NCI-H524 (cell line): ENCODE measurements at regions not wholly inside any gene's neighbourhood (a gene's known extent, or its start where the extent isn't known, plus 50 kb on each side); places are given as distances from the start of the nearest gene placed in this dataset.
"Not testable (repeated sequence)": the region's sequence is repeated elsewhere in the genome, so short reads cannot be mapped to it uniquely, and the experiment has no call there.

Experiments used
- DNase-seq, 2 experiments: peaks; one replicate each; lab custom pipeline; 2025; lab: John Stamatoyannopoulos, UW

GRCh38 chr11:116666673-116667249 lies 106.0 kb downstream of the BUD13 start:
- DNase-seq, result not testable (repeated sequence)

- DNase-seq, result no peak
Measured at GRCh38 chr11:116665523-116665922, 107.3 kb downstream of the BUD13 start.

GRCh38 chr11:116661056-116661455 lies 111.7 kb downstream of the BUD13 start:
- DNase-seq, result no peak

- DNase-seq, result peak in 1 of 2 experiments; percentile 32
Measured at GRCh38 chr11:116660011-116660410, 112.8 kb downstream of the BUD13 start.

- no peak for DNase-seq
Measured at GRCh38 chr11:116658876-116659535, 113.8 kb downstream of the BUD13 start.

GRCh38 chr11:116657842-116658825 lies 114.7 kb downstream of the BUD13 start:
- peak; percentile 38 to 82 for DNase-seq

- DNase-seq, result no peak
Measured at GRCh38 chr11:116656011-116656410, 116.8 kb downstream of the BUD13 start.

- DNase-seq, result no peak
Measured at GRCh38 chr11:116654526-116654925, 118.3 kb downstream of the BUD13 start.

GRCh38 chr11:116653206-116653605 lies 119.6 kb downstream of the BUD13 start:
- DNase-seq, result no peak

GRCh38 chr11:116651737-116652237 lies 121.0 kb downstream of the BUD13 start:
- DNase-seq, result no peak

GRCh38 chr11:116651098-116651736 lies 121.6 kb downstream of the BUD13 start:
- DNase-seq, result no peak

GRCh38 chr11:116650052-116650451 lies 122.7 kb downstream of the BUD13 start:
- DNase-seq, result no peak

- DNase-seq, result no peak
Measured at GRCh38 chr11:116649268-116649667, 123.5 kb downstream of the BUD13 start.

- DNase-seq, result no peak
Measured at GRCh38 chr11:116648247-116649174, 124.3 kb downstream of the BUD13 start.

- DNase-seq, result no peak
Measured at GRCh38 chr11:116647305-116648080, 125.3 kb downstream of the BUD13 start.

GRCh38 chr11:116646191-116646590 lies 126.6 kb downstream of the BUD13 start:
- no peak for DNase-seq

GRCh38 chr11:116644941-116645305 lies 127.9 kb downstream of the BUD13 start:
- peak in 1 of 2 experiments; percentile 53 for DNase-seq

- DNase-seq, result no peak
Measured at GRCh38 chr11:116644201-116644940, 128.4 kb downstream of the BUD13 start.

GRCh38 chr11:116643521-116643920 lies 129.3 kb downstream of the BUD13 start:
- DNase-seq, result no peak
